HG02973 (cell line): ENCODE measurements at regions not wholly inside any gene's neighbourhood (a gene's known extent, or its start where the extent isn't known, plus 50 kb on each side); places are given as distances from the start of the nearest gene placed in this dataset.
"Not testable (repeated sequence)": the region's sequence is repeated elsewhere in the genome, so short reads cannot be mapped to it uniquely, and the experiment has no call there.

ENCODE experiments used
- ATAC-seq: cut with Tn5 transposase; IDR thresholded peaks from one replicate; pipeline ENCODE4 v1.9.1; 2021; ENCODE audit warnings: moderate library complexity; ENCODE audit not compliant: unreplicated experiment

GRCh38 chr9:74071502-74071901 is 425.6 kb upstream of the RORB start:
- no peak for ATAC-seq

- no peak for ATAC-seq
Observed at GRCh38 chr9:74073897-74074296, 423.2 kb upstream of the RORB start.

GRCh38 chr9:74078647-74079046 is 418.5 kb upstream of the RORB start:
- no peak for ATAC-seq

GRCh38 chr9:74080652-74081051 is 416.5 kb upstream of the RORB start:
- not testable (repeated sequence) for ATAC-seq

- no peak for ATAC-seq
Observed at GRCh38 chr9:74083681-74084433, 413.3 kb upstream of the RORB start.

- not testable (repeated sequence) for ATAC-seq
Observed at GRCh38 chr9:74085384-74086037, 411.6 kb upstream of the RORB start.

GRCh38 chr9:74090921-74091320 is 406.2 kb upstream of the RORB start:
- not testable (repeated sequence) for ATAC-seq

- no peak for ATAC-seq
Observed at GRCh38 chr9:74092491-74092834, 404.7 kb upstream of the RORB start.

GRCh38 chr9:74094037-74094436 is 403.1 kb upstream of the RORB start:
- not testable (repeated sequence) for ATAC-seq

- ATAC-seq, result no peak
Observed at GRCh38 chr9:74094766-74095165, 402.4 kb upstream of the RORB start.

GRCh38 chr9:74095925-74096324 is 401.2 kb upstream of the RORB start:
- ATAC-seq, result no peak

GRCh38 chr9:74096420-74096819 is 400.7 kb upstream of the RORB start:
- no peak for ATAC-seq

- no peak for ATAC-seq
Observed at GRCh38 chr9:74100042-74100441, 397.1 kb upstream of the RORB start.

- not testable (repeated sequence) for ATAC-seq
Observed at GRCh38 chr9:74102148-74102547, 395.0 kb upstream of the RORB start.

- ATAC-seq, result no peak
Observed at GRCh38 chr9:74102702-74103101, 394.4 kb upstream of the RORB start.

GRCh38 chr9:74107692-74108091 is 389.4 kb upstream of the RORB start:
- no peak for ATAC-seq

- no peak for ATAC-seq
Observed at GRCh38 chr9:74115976-74116375, 381.2 kb upstream of the RORB start.

GRCh38 chr9:74117151-74117550 is 380.0 kb upstream of the RORB start:
- no peak for ATAC-seq

GRCh38 chr9:74117731-74118130 is 379.4 kb upstream of the RORB start:
- ATAC-seq, result no peak

- no peak for ATAC-seq
Observed at GRCh38 chr9:74120061-74120460, 377.1 kb upstream of the RORB start.

- no peak for ATAC-seq
Observed at GRCh38 chr9:74120470-74120869, 376.7 kb upstream of the RORB start.

- ATAC-seq, result no peak
Observed at GRCh38 chr9:74122216-74122615, 374.9 kb upstream of the RORB start.

GRCh38 chr9:74122661-74123060 is 374.5 kb upstream of the RORB start:
- no peak for ATAC-seq
